H9 (cell line): ENCODE measurements at regions not wholly inside any gene's neighbourhood (a gene's known extent, or its start where the extent isn't known, plus 50 kb on each side); places are given as distances from the start of the nearest gene placed in this dataset.

ENCODE experiments used
- DNase-seq: peaks from one replicate; pipeline ENCODE4 v3.0.0-alpha.2; 2017
- H2AFZ ChIP-seq: one replicate; pipeline ENCODE4 v1.6.1; 2013; ENCODE audit warnings: mild to moderate bottlenecking, low read length, control low read depth, moderate library complexity
- H2AK5ac ChIP-seq: 2 replicates; pipeline ENCODE4 v1.6.1; 2013; ENCODE audit warnings: low read length, control low read depth, mixed read lengths; ENCODE audit not compliant: insufficient read length
- H2BK120ac ChIP-seq: one replicate; pipeline ENCODE4 v1.6.1; 2013; ENCODE audit warnings: low read depth, mild to moderate bottlenecking, low read length, control low read depth, inconsistent platforms; ENCODE audit not compliant: poor library complexity, severe bottlenecking
- H2BK12ac ChIP-seq: 2 replicates; pipeline ENCODE4 v1.6.1; 2013; ENCODE audit warnings: low read length, control low read depth, mixed read lengths, low read depth; ENCODE audit not compliant: insufficient read length
- H2BK15ac ChIP-seq: 2 replicates; pipeline ENCODE4 v1.6.1; 2013; ENCODE audit warnings: low read depth, low read length, control low read depth
- H2BK20ac ChIP-seq: one replicate; pipeline ENCODE4 v1.6.1; 2013; ENCODE audit warnings: low read depth, mild to moderate bottlenecking, low read length, control low read depth, inconsistent platforms; ENCODE audit not compliant: poor library complexity, severe bottlenecking
- H2BK5ac ChIP-seq: 2 replicates; pipeline ENCODE4 v1.6.1; 2013; ENCODE audit warnings: low read length, control low read depth, mixed read lengths; ENCODE audit not compliant: insufficient read length
- H3K14ac ChIP-seq: 2 replicates; pipeline ENCODE4 v1.6.1; 2013; ENCODE audit warnings: low read length, control low read depth; ENCODE audit not compliant: insufficient read depth
- H3K18ac ChIP-seq: 2 replicates; pipeline ENCODE4 v1.6.1; 2013; ENCODE audit warnings: low read depth, mild to moderate bottlenecking, mixed read lengths, low read length, control low read depth; ENCODE audit not compliant: insufficient read length
- H3K23ac ChIP-seq: 2 replicates; pipeline ENCODE4 v1.6.1; 2013; ENCODE audit warnings: low read length, control low read depth, mixed read lengths, low read depth; ENCODE audit not compliant: insufficient read length
- H3K23me2 ChIP-seq: 2 replicates; pipeline ENCODE4 v1.6.1; 2013; ENCODE audit warnings: low read depth, mild to moderate bottlenecking, mixed read lengths, low read length, control low read depth; ENCODE audit not compliant: insufficient read length, poor library complexity, severe bottlenecking
- H3K27ac ChIP-seq: 2 replicates; pipeline ENCODE4 v1.5.1; 2013; ENCODE audit warnings: low read length, control low read depth, mixed read lengths, low read depth; ENCODE audit not compliant: insufficient read length
- H3K27me3 ChIP-seq: 2 replicates; pipeline ENCODE4 v1.6.1; 2013; ENCODE audit warnings: low read length, control low read depth, inconsistent platforms; ENCODE audit not compliant: insufficient read depth
- H3K4ac ChIP-seq: 2 replicates; pipeline ENCODE4 v1.6.1; 2013; ENCODE audit warnings: low read depth, mild to moderate bottlenecking, control low read depth, inconsistent platforms, low read length, moderate library complexity
- H3K4me1 ChIP-seq: 2 replicates; pipeline ENCODE4 v1.6.1; 2013; ENCODE audit warnings: low read length, control low read depth, inconsistent platforms; ENCODE audit not compliant: insufficient read depth
- H3K4me2 ChIP-seq: 2 replicates; pipeline ENCODE4 v1.6.1; 2013; ENCODE audit warnings: low read length, control low read depth, mixed read lengths; ENCODE audit not compliant: insufficient read length, insufficient read depth
- H3K56ac ChIP-seq: 2 replicates; pipeline ENCODE4 v1.6.1; 2013; ENCODE audit warnings: low read depth, mild to moderate bottlenecking, mixed read lengths, low read length, control low read depth; ENCODE audit not compliant: insufficient read length
- H3K79me1 ChIP-seq: 2 replicates; pipeline ENCODE4 v1.6.1; 2013; ENCODE audit warnings: low read depth, mild to moderate bottlenecking, moderate library complexity, low read length, control low read depth, inconsistent platforms; ENCODE audit not compliant: insufficient read depth, poor library complexity, severe bottlenecking
- H3K79me2 ChIP-seq: 2 replicates; pipeline ENCODE4 v1.6.1; 2013; ENCODE audit warnings: low read length, control low read depth, inconsistent platforms; ENCODE audit not compliant: insufficient read depth
- H3K9ac ChIP-seq: 2 replicates; pipeline ENCODE4 v1.6.1; 2013; ENCODE audit warnings: low read length, control low read depth, mixed read lengths; ENCODE audit not compliant: insufficient read length; ENCODE audit errors: extremely low read depth
- H3K9me3 ChIP-seq: one replicate; pipeline ENCODE4 v1.6.1; 2013; ENCODE audit warnings: low read depth, low read length, inconsistent platforms; ENCODE audit not compliant: control insufficient read depth
- H3T11ph ChIP-seq: one replicate; pipeline ENCODE4 v1.6.1; 2013; ENCODE audit warnings: mild to moderate bottlenecking, low read length, control low read depth, inconsistent platforms
- H4K20me1 ChIP-seq: one replicate; pipeline ENCODE4 v1.6.1; 2013; ENCODE audit not compliant: control insufficient read depth, insufficient read length, insufficient read depth
- H4K5ac ChIP-seq: 2 replicates; pipeline ENCODE4 v1.6.1; 2013; ENCODE audit warnings: low read depth, mild to moderate bottlenecking, mixed read lengths, low read length, control low read depth; ENCODE audit not compliant: insufficient read length
- H4K8ac ChIP-seq: replicated peaks from 2 replicates; pipeline ENCODE4 v1.6.1; 2013; ENCODE audit warnings: low read length, control low read depth, mixed read lengths, low read depth; ENCODE audit not compliant: insufficient read length
- H4K91ac ChIP-seq: 2 replicates; pipeline ENCODE4 v1.6.1; 2013; ENCODE audit warnings: low read depth, mild to moderate bottlenecking, moderate library complexity, mixed read lengths, low read length, control low read depth; ENCODE audit not compliant: insufficient read length
- H3K27ac Mint-ChIP-seq, 3 experiments: 2 replicates in 2 of 3; 3 replicates in 1 of 3; pipeline ENCODE4 v1.8.0; 2020 to 2021; ENCODE audit warnings: mixed read lengths in 3 of 3, mild to moderate bottlenecking in 1 of 3, moderate library complexity in 1 of 3
- H3K27me3 Mint-ChIP-seq: 2 replicates; pipeline ENCODE4 v1.8.0; 2021; ENCODE audit warnings: low read depth, mild to moderate bottlenecking, moderate library complexity, mixed read lengths
- H3K36me3 Mint-ChIP-seq, 3 experiments: 2 replicates in 2 of 3; 3 replicates in 1 of 3; pipeline ENCODE4 v1.8.0; 2020 to 2021; ENCODE audit warnings: low read depth in 3 of 3, mixed read lengths in 3 of 3; ENCODE audit not compliant: insufficient read depth in 1 of 3
- H3K4me1 Mint-ChIP-seq, 2 experiments: 2 replicates each; pipeline ENCODE4 v1.8.0; 2020; ENCODE audit warnings: mixed read lengths in 2 of 2
- H3K4me3 Mint-ChIP-seq, 2 experiments: 2 replicates in 1 of 2; 3 replicates in 1 of 2; pipeline ENCODE4 v1.8.0; 2020 to 2021; ENCODE audit warnings: mild to moderate bottlenecking in 2 of 2, mixed read lengths in 2 of 2, moderate library complexity in 1 of 2
- H3K9me3 Mint-ChIP-seq, 2 experiments: 2 replicates in 1 of 2; 3 replicates in 1 of 2; pipeline ENCODE4 v1.8.0; 2020; ENCODE audit warnings: mild to moderate bottlenecking in 2 of 2, mixed read lengths in 2 of 2, moderate library complexity in 1 of 2
- WGBS: extraction: QIAGEN DNeasy Blood & Tissue Kit; methylation state at CpG from one replicate; pipeline ENCODE4 v1.1.7; 2013; ENCODE audit warnings: missing lambda C conversion rate, low lambda C conversion rate, mixed read lengths; ENCODE audit not compliant: insufficient read length; ENCODE audit errors: extremely low coverage; 5-methylcytosine and 5-hydroxymethylcytosine counted together
- TF ChIP-seq, protein P1 (sequence below): fragments of 200-600 bp; sonication (generic); conservative IDR thresholded peaks from 3 replicates; pipeline ENCODE4 v1.8.0; 2021; ENCODE audit warnings: antibody characterized with exemption, mild to moderate bottlenecking

DNA sequence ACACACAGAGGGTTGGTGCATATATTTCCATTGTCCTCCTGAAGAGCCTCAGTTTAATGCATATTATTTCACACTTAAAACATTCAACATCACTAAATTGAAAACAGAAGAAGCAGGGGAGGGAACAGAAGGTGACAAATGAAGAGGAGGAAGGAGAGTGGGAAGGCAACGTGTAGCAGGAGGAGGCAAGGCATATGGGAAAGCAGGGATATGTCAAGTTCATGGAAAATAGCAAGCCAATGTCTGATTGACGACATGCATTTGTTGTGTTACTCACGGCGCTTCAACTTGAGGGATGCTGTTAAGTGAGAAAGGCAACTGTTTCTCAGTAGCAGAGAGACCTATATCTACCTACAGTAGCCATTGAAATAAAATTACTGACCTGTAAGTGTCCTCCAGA, 154.5 kb downstream of the NSUN3 start:
- no peak overlapping the region for H3K4ac ChIP-seq
- no peak overlapping the region for H3K27ac ChIP-seq
- WGBS = no CpG with 5 or more reads among the region's 4 CpGs
- H2BK15ac ChIP-seq = no peak overlapping the region
- no peak overlapping the region for H2BK20ac ChIP-seq
- H2AK5ac ChIP-seq = no peak overlapping the region
- no peaks in the 10 kb centered on the region for H3K9me3 ChIP-seq
- no peaks in the 10 kb centered on the region for H3K23me2 ChIP-seq
- H3K4me1 Mint-ChIP-seq = no peaks in the 10 kb centered on the region
- no peaks in the 10 kb centered on the region for H3K79me2 ChIP-seq
- no peak overlapping the region for H4K5ac ChIP-seq
- no peak overlapping the region for H4K91ac ChIP-seq
- H4K20me1 ChIP-seq = no peaks in the 10 kb centered on the region
- H3K4me2 ChIP-seq = no peak overlapping the region
- DNase-seq = no peak
- TF ChIP-seq, protein P1, sequence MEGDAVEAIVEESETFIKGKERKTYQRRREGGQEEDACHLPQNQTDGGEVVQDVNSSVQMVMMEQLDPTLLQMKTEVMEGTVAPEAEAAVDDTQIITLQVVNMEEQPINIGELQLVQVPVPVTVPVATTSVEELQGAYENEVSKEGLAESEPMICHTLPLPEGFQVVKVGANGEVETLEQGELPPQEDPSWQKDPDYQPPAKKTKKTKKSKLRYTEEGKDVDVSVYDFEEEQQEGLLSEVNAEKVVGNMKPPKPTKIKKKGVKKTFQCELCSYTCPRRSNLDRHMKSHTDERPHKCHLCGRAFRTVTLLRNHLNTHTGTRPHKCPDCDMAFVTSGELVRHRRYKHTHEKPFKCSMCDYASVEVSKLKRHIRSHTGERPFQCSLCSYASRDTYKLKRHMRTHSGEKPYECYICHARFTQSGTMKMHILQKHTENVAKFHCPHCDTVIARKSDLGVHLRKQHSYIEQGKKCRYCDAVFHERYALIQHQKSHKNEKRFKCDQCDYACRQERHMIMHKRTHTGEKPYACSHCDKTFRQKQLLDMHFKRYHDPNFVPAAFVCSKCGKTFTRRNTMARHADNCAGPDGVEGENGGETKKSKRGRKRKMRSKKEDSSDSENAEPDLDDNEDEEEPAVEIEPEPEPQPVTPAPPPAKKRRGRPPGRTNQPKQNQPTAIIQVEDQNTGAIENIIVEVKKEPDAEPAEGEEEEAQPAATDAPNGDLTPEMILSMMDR = no peak
- H3K18ac ChIP-seq = no peak overlapping the region
- H2BK5ac ChIP-seq = no peak overlapping the region
- no peak overlapping the region for H4K8ac ChIP-seq
- H3K79me1 ChIP-seq = no peaks in the 10 kb centered on the region
- H3K36me3 Mint-ChIP-seq = no peaks in the 10 kb centered on the region
- H2BK120ac ChIP-seq = no peak overlapping the region
- H3K27ac Mint-ChIP-seq = no peak overlapping the region
- H3K4me3 Mint-ChIP-seq = no peak overlapping the region
- H3K9me3 Mint-ChIP-seq = peaks cover 0 to 6% of the 10 kb centered on the region in 2 experiments; a peak in 3 of 5 replicates
- no peak overlapping the region for H2AFZ ChIP-seq
- no peak overlapping the region for H3T11ph ChIP-seq
- H3K4me1 ChIP-seq = no peaks in the 10 kb centered on the region
- H3K27me3 ChIP-seq = no peaks in the 10 kb centered on the region
- H3K9ac ChIP-seq = no peak overlapping the region
- H2BK12ac ChIP-seq = no peak overlapping the region
- no peaks in the 10 kb centered on the region for H3K27me3 Mint-ChIP-seq
- H3K14ac ChIP-seq = no peak overlapping the region
- H3K56ac ChIP-seq = no peak overlapping the region
- no peak overlapping the region for H3K23ac ChIP-seq
